AML-193 (cell line): ENCODE measurements at regions not wholly inside any gene's neighbourhood (a gene's known extent, or its start where the extent isn't known, plus 50 kb on each side); places are given as distances from the start of the nearest gene placed in this dataset.
"Not testable (repeated sequence)": the region's sequence is repeated elsewhere in the genome, so short reads cannot be mapped to it uniquely, and the experiment has no call there.

ENCODE experiments used
- DNase-seq, 2 experiments: peaks; one replicate each; lab custom pipeline; 2025; lab: John Stamatoyannopoulos, UW

DNA sequence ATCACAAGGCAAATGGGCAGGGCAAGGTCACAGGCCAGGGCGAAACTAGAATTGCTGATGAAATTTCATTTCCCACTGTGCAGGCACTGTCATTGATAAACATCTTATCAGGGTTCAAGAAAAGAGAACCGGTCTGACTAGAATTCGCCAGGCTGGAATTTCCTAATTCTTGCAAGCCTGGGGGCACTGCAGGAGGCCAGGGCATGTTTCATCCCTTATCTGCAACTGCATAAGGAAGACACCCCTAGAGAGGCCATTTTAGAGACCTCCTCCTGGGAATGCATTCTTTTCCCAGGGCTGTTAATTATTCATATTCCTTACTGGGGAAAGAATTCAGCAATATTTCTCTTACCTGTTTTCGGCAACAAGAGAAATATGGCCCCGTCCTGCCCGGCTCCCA is 266.2 kb upstream of the CYLC2 start:
- DNase-seq: no peak

DNA sequence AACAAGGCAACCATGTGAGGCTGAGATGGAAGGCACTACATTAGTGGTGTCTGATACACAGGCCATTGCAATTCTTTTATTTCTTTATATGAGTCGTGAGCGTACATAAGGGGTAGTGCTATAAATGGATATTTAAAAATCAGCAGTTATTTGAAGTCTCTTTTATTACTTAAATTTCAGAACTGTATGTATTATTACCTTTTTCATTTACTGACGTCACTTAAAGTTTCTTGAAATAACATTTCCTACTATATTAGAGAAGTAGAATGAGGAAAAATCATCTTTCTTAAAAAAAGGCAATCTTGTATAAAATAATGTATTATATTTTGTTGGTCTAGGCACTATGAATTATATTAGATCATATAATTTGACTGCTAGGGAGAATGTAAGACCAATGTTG is 280.9 kb upstream of the CYLC2 start:
- DNase-seq: no peak

DNA sequence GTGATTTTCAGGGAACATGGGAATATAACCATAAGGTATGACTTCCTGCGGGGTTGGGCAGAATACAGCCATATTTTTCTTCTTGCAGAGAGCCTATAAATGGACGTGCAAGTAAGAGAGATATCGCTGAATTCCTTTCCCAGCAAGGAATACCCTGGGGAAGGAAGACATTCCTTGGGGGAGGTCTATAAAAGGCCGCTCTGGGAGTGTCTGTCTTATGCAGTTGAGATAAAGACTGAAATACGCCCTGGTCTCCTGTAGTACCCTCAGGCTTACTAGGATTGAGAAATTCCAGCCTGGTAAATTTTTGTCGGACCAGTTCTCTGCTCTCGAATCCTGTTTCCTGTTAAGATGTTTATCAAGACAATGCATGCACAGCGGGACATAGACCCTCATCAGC is 282.2 kb upstream of the CYLC2 start:
- DNase-seq: not testable (repeated sequence)

DNA sequence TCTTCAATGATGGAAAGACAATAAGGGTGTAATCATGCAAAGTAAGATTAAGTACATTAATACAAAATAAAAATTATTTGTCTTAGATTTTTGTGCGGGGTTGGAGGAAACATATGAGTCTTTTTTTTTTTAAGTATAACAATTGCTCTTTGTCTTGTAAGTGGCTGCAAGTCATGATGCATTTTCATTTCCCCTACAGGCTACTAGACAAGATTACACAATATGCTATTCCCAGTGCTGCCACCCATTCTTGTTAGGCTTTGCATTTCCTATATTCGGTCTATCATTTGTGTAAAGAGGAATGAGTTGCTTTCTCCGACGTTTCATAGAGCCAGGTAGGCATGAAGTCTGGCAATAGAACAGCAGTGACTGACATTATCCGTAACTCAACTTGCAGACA is 294.2 kb upstream of the CYLC2 start:
- no peak for DNase-seq

DNA sequence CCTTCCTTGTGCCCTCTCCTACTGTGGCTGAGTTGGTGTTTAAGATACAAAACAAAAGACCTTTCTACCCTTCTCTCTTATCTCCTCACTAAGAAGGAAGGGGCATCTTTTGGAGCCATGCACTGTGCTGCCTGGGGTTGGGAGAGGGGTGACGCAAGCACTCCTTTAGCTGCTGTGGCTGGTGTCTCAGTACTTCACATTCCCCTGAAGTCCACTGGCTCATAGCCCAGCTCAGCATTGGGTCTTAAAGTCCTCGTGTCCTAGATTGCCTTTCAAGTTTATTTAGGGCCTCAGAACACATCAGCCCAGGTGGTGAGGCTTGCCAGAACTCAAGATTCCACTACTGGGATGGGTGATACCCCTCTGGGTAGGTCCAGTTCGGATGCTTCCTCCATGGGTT is 325.9 kb upstream of the CYLC2 start:
- no peak for DNase-seq

DNA sequence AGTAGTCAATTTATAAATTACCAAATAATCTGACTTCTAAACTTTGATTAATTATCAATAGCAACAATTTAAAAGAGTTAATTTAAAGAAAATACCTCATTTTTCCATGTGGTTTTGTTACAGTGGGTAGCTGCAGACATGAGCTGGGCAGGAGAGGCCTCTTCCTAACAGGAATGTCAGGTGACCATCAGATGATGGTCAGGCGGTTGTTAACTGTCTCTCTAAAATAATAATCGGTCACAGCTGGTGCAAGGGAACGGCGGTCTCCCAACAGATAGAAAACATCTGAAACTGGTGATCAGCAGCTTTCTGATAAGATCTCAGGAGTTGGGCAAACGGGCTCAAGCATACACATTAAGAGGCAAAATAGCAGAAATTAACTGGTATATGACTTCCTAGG is 342.7 kb upstream of the CYLC2 start:
- no peak for DNase-seq

DNA sequence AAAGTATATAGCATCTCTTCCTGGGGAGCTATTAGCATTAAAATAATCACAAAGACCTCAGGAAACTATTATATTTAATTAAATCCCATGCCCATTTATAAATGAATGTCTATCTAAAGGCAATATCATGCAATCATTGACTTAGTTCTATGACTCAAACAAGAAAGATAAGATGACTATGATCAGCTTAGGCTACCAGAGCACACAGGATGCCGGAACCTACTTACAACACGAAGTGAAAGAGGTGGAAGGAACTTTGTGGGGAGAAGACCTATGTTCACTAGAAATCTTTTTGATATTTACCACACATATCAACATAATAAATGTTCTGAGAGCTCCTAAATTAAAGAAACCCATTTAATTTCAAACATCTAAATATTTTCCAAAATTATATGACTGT is 344.2 kb upstream of the CYLC2 start:
- DNase-seq: no peak

DNA sequence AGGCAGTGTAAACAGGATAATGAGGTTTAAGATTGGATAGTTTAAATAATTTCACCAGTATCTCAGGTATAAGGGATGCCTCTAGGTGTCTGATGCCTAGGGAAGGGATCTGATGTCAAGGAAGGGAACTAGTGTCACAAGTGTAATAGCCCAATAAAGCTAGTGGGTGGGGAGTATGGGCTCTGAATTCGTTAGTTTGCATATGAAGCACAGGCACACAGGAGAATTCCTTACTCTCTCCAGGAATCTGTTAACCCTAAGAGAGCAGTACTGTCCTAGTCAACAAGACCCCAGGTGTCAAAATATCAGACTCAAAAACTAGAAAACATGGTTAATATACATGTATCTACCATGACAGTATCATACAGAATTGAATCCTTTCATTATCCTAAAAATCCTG is 352.5 kb upstream of the CYLC2 start:
- DNase-seq: no peak

DNA sequence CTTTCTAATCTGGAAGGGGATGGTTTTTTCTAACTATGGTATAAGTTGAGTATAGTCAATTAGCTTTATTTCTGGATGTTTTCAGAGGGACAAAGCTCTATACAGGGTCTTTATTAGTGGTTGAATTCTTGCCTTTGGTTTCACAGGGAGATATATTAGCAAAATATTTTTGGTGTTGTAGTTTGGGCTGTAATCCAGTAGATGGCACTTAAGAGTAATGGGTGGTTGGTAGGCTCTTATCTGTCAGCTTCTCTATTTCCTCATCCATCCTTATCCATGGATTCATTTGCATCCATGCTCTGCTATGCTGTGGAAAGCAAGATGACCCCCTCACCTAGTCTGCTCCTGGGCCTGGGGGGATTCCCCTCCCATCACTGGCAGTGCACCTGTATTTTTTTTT is 363.6 kb upstream of the CYLC2 start:
- DNase-seq: peak; percentile 14 to 32

DNA sequence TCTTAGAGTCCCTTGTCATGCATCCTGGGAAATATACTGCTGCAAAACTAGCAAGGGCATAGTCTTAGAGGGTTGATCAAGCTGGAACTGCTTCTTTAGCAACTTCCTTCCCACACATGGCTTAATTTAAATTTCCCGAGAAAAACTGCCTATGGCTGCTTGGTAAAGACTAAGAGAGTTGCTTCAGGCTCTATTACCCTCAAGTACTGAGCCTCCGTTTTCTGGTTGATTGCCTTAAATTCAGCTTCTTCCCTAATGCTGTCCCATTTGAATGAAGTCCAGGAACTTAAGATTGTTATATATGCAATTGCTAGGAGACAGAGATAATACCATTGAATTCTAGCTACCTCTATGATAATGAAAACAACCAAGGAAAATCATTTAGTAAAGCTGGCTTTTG is 385.7 kb upstream of the CYLC2 start:
- DNase-seq: no peak

DNA sequence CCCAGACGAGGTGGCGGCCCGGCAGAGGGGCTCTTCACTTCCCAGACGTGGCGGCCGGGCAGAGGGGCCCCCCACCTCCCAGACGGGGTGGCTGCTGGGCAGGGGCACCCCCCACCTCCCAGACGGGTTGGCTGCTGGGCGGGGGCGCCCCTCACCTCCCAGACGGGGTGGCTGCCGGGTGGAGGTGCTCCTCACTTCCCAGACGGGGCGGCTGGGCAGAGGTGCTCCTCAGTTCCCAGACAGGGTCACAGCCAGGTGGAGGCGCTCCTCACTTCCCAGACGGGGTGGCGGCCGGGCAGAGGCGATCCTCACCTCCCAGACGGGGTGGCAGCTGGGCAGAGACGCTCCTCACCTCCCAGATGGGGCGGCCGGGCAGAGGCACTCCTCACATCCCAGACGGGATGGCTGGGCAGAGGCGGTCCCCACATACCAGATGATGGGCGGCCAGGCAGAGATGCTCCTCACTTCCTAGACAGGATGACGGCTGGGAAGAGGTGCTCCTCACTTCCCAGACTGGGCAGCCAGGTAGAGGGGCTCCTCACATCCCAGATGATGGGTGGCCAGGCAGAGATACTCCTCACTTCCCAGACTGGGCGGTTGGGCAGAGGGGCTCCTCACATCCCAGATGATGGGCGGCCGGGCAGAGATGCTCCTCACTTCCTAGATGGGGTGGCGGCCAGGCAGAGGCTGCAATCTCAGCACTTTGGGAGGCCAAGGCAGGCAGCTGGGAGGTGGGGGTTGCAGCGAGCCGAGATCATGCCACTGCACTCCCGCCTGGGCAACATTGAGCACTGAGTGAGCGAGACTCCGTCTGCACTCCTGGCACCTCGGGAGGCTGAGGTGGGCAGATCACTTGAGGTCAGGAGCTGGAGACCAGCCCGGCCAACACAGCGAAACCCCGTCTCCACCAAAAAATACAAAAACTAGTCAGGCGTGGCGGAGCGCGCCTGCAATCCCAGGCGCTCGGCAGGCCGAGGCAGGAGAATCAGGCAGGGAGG is 391.6 kb upstream of the CYLC2 start:
- not testable (repeated sequence) for DNase-seq

DNA sequence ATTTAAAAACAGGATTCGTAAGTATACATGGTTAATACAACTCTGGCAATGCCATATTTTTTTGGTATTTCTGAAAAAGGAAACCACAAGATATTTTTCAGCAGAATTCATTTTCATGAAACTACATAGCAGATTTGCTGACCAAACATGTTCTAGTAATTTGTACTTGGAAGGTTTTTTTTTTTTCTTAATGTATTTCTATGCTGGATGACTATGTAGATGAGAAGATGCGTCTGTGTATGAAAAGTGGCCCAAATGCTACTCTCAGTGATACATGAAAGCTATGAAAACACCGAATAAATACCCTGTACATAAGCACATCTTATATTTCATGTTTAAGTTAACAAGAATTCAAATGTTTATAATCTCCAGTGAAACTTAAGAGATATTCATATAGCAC is 400.9 kb upstream of the CYLC2 start:
- no peak for DNase-seq

DNA sequence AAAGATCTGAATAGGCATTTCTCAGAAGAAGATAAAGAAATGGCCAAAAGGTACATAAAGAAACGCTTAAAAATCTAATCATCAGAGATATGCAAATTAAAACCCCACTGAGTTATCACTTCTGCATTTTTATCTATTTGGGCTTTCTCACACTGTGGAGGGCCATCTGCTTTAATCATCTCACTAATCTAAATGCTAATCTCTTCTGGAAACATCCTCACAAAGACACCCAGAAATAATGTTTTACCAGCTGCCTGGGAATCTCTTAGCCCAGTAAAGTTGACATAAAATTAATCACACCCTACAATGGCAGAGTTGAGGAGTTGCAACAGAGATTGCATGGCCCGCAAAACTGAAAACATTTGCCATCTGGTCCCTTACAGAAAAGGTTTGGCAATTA is 407.9 kb upstream of the CYLC2 start:
- DNase-seq: no peak

DNA sequence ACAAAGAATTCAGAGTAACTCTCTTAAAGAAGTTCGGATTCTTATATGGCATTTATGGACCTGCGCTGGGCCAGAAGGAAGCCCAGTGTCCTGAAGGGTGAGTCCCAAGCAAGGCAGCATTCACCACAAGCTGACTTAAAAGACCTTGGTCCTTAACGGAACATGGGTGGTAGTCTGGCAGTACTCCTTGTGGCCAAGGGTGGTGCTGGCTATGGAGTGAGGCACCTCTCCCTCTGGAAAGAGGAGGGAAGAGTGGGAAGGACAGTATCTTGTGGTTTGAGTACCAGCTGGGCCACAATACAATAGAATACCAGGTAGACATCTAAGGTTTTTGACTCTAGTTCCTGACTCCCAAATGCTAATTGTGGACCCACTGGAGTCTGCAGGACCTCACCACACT is 425.7 kb upstream of the CYLC2 start:
- no peak for DNase-seq

DNA sequence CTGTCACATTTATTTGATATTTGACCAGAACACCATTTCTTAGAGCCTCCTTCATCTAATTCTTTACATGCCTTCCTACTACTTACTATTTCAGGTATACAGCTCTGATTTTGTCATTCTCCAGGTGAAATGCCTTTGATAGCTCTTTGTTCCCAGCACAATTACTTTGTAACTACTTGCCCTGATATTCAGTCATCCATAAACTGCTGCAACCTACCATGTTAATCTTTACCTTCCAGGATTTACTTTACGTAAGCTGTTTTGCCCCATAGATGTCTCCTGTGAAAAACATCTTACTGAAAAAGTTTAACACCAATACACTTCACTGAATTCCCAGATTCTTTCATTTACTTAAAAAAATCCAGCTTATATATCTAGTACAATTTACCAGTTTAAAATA is 443.8 kb upstream of the CYLC2 start:
- no peak for DNase-seq

DNA sequence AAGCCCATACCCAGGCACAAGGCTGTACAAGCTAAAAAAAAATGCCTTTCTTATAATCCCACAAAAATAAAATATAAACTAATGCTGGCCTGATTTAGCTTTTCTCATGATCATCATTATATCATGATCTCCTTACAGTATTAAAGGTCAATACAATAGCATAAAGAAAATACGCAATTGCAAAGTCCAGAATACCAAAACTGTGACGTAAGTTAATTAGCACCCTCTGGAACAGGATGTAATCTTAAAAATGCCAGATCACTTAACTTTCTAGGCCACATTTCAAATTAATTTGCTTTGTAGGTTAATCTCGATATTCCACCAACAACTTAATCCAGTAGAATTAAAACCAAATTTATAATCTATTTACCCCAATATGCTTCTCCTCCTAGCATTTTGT is 444.2 kb upstream of the CYLC2 start:
- no peak for DNase-seq

DNA sequence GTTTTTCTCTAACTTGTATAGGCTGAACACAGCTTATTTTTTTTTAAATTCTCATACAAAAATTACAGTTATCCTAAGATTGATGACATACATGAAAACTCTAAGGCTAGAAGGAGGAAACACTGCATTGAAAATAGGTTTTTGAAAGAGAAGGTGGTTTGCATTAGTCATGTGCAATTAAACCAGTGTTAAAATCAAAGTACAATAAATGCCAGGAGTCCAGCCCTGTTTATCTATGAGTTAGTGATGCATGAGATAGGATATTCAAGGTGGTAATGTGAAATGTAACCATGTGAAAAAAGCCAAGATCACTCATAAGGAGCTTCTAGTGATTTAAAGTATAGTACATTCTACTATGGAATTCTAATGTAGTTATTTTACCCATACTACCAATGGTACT is 444.9 kb upstream of the CYLC2 start:
- DNase-seq: no peak

DNA sequence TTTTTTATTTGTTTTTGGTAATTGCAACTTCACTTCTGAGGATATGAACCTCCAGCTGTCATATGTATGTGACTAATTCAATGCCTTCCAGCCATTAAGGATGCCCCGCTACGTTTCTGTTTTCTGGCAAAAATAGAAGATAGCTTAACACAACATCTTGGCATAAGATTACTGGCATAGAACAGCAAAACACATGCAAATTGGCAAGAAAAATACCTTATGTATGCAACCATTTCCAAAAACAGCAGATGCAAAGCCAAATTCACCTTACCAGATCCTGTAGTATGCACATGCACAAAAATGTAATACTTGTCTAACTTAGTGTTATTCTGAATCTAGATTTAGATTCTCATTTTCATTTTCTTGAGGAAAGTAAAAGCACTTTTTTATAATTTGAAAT is 461.1 kb upstream of the CYLC2 start:
- no peak for DNase-seq

DNA sequence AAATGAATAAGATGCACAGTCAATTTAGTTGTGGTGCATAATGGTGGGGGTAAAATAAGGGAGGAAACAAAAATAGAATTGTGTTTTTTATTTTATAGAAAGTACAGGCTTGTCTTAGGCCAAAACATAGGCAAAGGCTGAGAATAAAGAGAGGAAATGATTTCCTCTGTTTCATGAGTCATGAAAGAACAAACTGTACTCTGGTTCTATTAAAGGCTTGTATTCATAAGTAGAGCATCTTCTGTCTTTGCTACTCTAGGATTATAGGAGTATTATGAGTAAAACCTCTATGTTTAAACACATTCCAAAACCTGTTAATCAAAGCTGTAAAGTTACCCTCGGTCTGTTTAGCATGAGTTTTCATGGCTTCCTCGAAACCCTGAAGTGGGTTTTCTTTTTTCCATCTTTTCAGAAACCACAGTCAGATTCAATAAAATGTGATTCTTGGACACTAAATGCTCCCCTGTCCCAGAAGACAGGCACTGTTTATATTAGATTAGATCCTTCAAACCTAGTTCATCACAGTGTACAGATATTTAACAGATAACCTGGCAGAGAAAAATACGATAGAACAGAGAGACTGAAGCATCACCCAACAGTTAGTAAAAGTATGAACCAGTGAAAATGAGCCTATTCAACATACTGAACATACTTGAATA is 473.9 kb upstream of the CYLC2 start:
- no peak for DNase-seq

DNA sequence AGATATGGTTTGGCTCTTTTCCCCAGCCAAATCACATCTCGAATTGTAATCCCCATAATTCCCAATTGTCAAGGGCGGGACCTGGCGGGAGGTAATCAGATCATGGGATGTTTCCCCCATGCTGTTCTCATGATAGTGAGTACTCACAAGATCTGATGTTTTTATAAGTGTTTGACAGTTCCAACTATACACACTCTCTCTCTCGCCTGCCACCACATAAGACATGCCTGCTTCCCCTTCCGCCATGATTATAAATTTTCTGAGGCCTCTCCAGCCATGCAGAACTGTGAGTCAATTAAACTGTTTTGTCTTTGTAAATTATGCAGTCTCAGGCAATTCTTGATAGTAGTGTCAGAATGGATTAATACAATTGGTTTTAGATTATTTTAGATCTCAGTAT is 475.7 kb upstream of the CYLC2 start:
- DNase-seq: no peak

DNA sequence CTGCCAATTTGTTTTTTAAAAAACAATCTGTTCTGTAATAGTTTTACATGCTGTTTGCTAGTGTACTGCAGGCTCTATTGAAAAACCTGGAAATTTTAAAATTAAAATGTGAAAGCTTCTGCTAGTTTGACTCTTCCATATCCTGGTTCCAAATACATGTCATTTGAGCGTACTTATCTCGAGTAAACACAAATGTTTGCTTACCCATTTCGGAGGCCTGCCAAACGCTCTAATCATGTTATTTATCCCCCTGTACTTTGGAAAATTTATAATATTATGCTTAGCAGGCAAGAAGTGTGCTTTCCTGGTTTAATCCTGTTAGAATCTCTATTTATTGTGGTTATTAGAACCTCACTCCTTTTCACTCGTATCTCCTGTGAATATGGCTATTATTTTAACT is 476.8 kb upstream of the CYLC2 start:
- DNase-seq: no peak

DNA sequence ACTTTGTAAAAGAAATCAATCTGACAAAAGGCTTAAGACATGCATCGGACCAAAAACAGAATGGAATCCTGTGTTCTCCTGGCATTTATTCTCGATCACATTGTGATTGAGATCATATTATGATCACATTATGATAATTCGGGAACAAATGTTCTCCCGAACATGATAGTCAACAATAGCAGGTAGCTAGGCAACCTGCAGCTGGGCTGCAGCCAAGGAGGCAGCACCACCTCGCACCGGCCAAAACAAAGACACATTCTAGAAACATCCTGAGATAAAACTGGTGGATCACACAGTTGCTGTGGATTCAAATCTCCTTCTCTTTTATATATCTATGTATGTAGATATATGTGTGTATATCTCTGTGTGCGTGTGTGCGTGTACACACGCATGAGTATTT is 480.6 kb upstream of the CYLC2 start:
- no peak for DNase-seq

DNA sequence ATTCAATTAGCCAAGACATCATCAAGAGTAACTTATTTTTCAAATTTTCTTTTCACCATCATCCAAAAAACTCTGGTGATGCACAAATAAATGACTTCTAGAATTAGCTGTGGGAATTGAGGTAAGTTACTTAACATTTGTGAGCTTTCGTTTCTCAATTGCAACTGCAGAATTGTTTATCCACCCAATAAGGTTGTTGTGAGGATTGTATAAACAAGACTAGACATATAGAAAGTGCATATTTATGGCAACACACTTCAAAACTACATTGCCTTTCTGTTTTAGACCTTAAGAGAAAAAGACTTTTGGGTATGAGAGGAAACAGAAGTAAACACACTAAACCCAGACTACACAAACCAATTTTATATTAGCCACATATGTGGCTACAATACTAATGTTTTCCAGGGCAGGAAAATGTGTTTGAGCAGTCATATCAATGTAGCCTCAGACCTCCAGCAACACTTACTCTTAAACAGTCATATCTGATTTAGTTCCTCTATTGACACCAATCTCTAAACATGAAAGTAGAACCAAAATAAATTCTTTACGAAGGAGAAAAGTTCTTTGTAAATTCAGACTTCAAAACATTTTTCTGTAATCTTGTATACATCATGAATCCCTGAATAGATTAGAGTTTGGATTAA is 488.0 kb upstream of the CYLC2 start:
- DNase-seq: no peak
